ENCODE measurements at regions not wholly inside any gene's neighbourhood (a gene's known extent, or its start where the extent isn't known, plus 50 kb on each side); places are given as distances from the start of the nearest gene placed in this dataset.
A peak's percentile ranks its signal among the peaks of the same experiment; 100 is the strongest.

DNA sequence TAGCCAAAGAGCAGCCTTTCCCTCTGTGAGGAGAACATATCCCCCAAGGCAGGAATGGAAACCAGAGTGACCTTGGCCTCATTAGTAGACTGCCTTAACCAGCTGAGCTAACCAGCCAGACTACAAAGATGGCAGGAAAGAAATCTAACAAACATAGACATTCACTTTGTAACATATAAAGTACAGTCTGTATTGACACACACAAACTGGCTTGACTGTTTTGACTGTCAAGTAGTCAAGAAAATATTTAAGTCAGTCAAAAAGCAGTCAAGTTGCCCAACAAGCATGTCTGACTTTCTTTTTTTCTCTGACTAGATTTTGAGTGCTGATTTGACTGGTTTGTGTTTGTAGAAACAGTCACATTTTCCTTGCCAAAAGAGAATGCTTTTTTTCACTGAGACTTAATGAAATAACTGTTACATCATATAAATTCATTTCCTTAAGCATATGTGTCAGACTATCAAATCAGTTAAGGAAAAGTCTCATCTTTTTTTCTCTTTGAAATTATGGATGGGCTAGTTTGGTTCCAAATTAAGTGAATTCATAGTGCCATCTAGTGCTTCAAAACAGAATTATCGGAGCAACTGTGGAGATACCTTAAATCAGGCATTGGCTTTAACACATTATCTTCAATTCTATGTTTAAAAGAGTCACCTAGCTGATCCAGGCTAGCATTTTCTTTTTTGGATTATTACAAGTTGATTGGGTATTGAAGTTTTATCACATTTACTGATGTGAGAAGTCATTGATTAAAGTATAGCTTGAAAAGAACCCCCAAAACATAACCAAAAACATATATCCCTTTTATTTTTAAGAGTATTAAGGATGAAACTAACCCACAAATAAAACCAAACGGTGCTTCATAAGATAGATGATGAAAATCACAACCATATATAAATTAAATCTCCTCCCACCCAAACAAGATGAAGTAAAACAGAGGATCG is 75.0 kb downstream of the ATP6V1G3 start:
- no peaks in the 10 kb centered on the region for H3K9me3 ChIP-seq (ENCODE audit: control extremely low read depth in 1 of 3, control insufficient read depth in 2 of 3, insufficient read depth in 1 of 3, low read length in 2 of 3)
- intact Hi-C loops (cut with micrococcal nuclease) = loop anchor here (1.0 to 5.0 kb wide), 4 partner anchors 377 to 945 kb away; no protein-coding TSS in a partner anchor
- H3K27me3 Mint-ChIP-seq = no peaks in the 10 kb centered on the region
- H3K4me3 Mint-ChIP-seq = no peak overlapping the region
- DNase-seq (peak; percentile 58), ATAC-seq (ENCODE audit: low read depth) (no peak)
- no peaks in the 10 kb centered on the region for H3K79me2 ChIP-seq (ENCODE audit: control insufficient read depth, insufficient read depth, low read length)
- CTCF ChIA-PET = interaction anchor here (0.6 to 2.5 kb wide), 23 partner anchors 8 to 949 kb away, joined by 3 to 12 read pairs (median 4); no protein-coding TSS in a partner anchor
- no peaks in the 10 kb centered on the region for H3K9me3 Mint-ChIP-seq (ENCODE audit: insufficient read depth)
- no CpG with 5 or more reads among the region's 3 CpGs for WGBS (ENCODE audit: insufficient coverage)
- no peak for TF ChIP-seq EZH2 (IDR thresholded peaks at IDR 0.05; ENCODE audit: borderline replicate concordance, insufficient read depth, low read depth, low read length, poor library complexity, severe bottlenecking)
- TF ChIP-seq, protein P1, sequence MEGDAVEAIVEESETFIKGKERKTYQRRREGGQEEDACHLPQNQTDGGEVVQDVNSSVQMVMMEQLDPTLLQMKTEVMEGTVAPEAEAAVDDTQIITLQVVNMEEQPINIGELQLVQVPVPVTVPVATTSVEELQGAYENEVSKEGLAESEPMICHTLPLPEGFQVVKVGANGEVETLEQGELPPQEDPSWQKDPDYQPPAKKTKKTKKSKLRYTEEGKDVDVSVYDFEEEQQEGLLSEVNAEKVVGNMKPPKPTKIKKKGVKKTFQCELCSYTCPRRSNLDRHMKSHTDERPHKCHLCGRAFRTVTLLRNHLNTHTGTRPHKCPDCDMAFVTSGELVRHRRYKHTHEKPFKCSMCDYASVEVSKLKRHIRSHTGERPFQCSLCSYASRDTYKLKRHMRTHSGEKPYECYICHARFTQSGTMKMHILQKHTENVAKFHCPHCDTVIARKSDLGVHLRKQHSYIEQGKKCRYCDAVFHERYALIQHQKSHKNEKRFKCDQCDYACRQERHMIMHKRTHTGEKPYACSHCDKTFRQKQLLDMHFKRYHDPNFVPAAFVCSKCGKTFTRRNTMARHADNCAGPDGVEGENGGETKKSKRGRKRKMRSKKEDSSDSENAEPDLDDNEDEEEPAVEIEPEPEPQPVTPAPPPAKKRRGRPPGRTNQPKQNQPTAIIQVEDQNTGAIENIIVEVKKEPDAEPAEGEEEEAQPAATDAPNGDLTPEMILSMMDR (IDR thresholded peaks at IDR 0.05) = peak; percentile 78
- H3K4me1 Mint-ChIP-seq = no peaks in the 10 kb centered on the region
- H2AFZ ChIP-seq (ENCODE audit: insufficient read depth, low read depth, low read length, poor library complexity, severe bottlenecking) = no peak overlapping the region
- H3K9ac ChIP-seq (ENCODE audit: low read length) = no peak overlapping the region
- no peak overlapping the region for H3K4me3 ChIP-seq (ENCODE audit: control extremely low read depth in 1 of 5, extremely low read depth in 1 of 5, insufficient read depth in 1 of 5, low read depth in 2 of 5, low read length in 4 of 5)
- H3K27me3 ChIP-seq (replicated peaks in 1 of 4; ENCODE audit: control extremely low read depth in 1 of 4, control insufficient read depth in 3 of 4, insufficient read depth in 4 of 4, low read length in 3 of 4) = no peaks in the 10 kb centered on the region
- H3K27ac ChIP-seq (ENCODE audit: low read length in 2 of 2) = no peak overlapping the region
- no peak overlapping the region for H3K4me2 ChIP-seq (replicated peaks; ENCODE audit: low read depth, low read length, poor library complexity, severe bottlenecking)
- POLR2A ChIA-PET = no interaction called here
- H4K20me1 ChIP-seq (ENCODE audit: control insufficient read depth, insufficient read depth, low read length, poor library complexity, severe bottlenecking) = no peaks in the 10 kb centered on the region
- no peaks in the 10 kb centered on the region for H3K4me1 ChIP-seq (ENCODE audit: control insufficient read depth in 2 of 2, insufficient read depth in 2 of 2, low read length in 2 of 2)
- no peak overlapping the region for H3K27ac Mint-ChIP-seq
- H3K36me3 ChIP-seq (replicated peaks in 1 of 2; ENCODE audit: control extremely low read depth in 1 of 2, control insufficient read depth in 1 of 2, extremely low read depth in 1 of 2, insufficient read depth in 2 of 2, low read length in 1 of 2) = no peaks in the 10 kb centered on the region

- no peak overlapping the region for H3K27ac Mint-ChIP-seq
- no peak overlapping the region for H3K27ac ChIP-seq (ENCODE audit: low read length in 2 of 2)
- no peak overlapping the region for H3K4me3 Mint-ChIP-seq
- no peaks in the 10 kb centered on the region for H3K9me3 ChIP-seq (ENCODE audit: control extremely low read depth in 1 of 3, control insufficient read depth in 2 of 3, insufficient read depth in 1 of 3, low read length in 2 of 3)
- DNase-seq (no peak), ATAC-seq (ENCODE audit: low read depth) (no peak)
- no peaks in the 10 kb centered on the region for H3K4me1 ChIP-seq (ENCODE audit: control insufficient read depth in 2 of 2, insufficient read depth in 2 of 2, low read length in 2 of 2)
- H2AFZ ChIP-seq (ENCODE audit: insufficient read depth, low read depth, low read length, poor library complexity, severe bottlenecking) = no peak overlapping the region
- H3K27me3 ChIP-seq (replicated peaks in 1 of 4; ENCODE audit: control extremely low read depth in 1 of 4, control insufficient read depth in 3 of 4, insufficient read depth in 4 of 4, low read length in 3 of 4) = no peaks in the 10 kb centered on the region
- intact Hi-C loops (cut with micrococcal nuclease) = loop anchor here (2.0 kb wide), 1 partner anchor 943 kb away; no protein-coding TSS in a partner anchor
- H3K79me2 ChIP-seq (ENCODE audit: control insufficient read depth, insufficient read depth, low read length) = no peaks in the 10 kb centered on the region
- no peaks in the 10 kb centered on the region for H4K20me1 ChIP-seq (ENCODE audit: control insufficient read depth, insufficient read depth, low read length, poor library complexity, severe bottlenecking)
- H3K27me3 Mint-ChIP-seq = no peaks in the 10 kb centered on the region
- CTCF ChIA-PET = interaction anchor here (0.9 to 2.5 kb wide), 6 partner anchors 18 to 942 kb away, joined by 3 to 10 read pairs (median 5); no protein-coding TSS in a partner anchor
- H3K4me1 Mint-ChIP-seq = no peaks in the 10 kb centered on the region
- no peaks in the 10 kb centered on the region for H3K36me3 ChIP-seq (replicated peaks in 1 of 2; ENCODE audit: control extremely low read depth in 1 of 2, control insufficient read depth in 1 of 2, extremely low read depth in 1 of 2, insufficient read depth in 2 of 2, low read length in 1 of 2)
- H3K9ac ChIP-seq (ENCODE audit: low read length) = no peak overlapping the region
- no peak overlapping the region for H3K4me3 ChIP-seq (ENCODE audit: control extremely low read depth in 1 of 5, extremely low read depth in 1 of 5, insufficient read depth in 1 of 5, low read depth in 2 of 5, low read length in 4 of 5)
- no peak overlapping the region for H3K4me2 ChIP-seq (replicated peaks; ENCODE audit: low read depth, low read length, poor library complexity, severe bottlenecking)
- POLR2A ChIA-PET = interaction anchor here (0.6 kb wide), 1 partner anchor 240 kb away, joined by 3 read pairs; no protein-coding TSS in a partner anchor
- TF ChIP-seq, protein P1 (IDR thresholded peaks at IDR 0.05) = no peak
- TF ChIP-seq EZH2 (IDR thresholded peaks at IDR 0.05; ENCODE audit: borderline replicate concordance, insufficient read depth, low read depth, low read length, poor library complexity, severe bottlenecking) = no peak
- no peaks in the 10 kb centered on the region for H3K9me3 Mint-ChIP-seq (ENCODE audit: insufficient read depth)
Observed at GRCh38 chr1:198463709-198464108, 76.8 kb downstream of the ATP6V1G3 start.
